GM19193 (cell line): ENCODE measurements at regions not wholly inside any gene's neighbourhood (a gene's known extent, or its start where the extent isn't known, plus 50 kb on each side); places are given as distances from the start of the nearest gene placed in this dataset.

Source experiments
- POLR2A ChIP-seq: IDR thresholded peaks from 4 replicates; pipeline ENCODE4 v1.6.1; 2011; ENCODE audit not compliant: insufficient read depth, insufficient read length; ENCODE audit errors: extremely low read depth

GRCh38 chr17:34155947-34156346 is 99.1 kb upstream of the CCL2 start:
- no peak for TF ChIP-seq POLR2A

GRCh38 chr17:34156401-34156740 is 98.7 kb upstream of the CCL2 start:
- no peak for TF ChIP-seq POLR2A

GRCh38 chr17:34156741-34157589 is 98.1 kb upstream of the CCL2 start:
- no peak for TF ChIP-seq POLR2A

- TF ChIP-seq POLR2A, result no peak
Measured at GRCh38 chr17:34161690-34162089, 93.4 kb upstream of the CCL2 start.

- TF ChIP-seq POLR2A, result no peak
Measured at GRCh38 chr17:34163123-34163522, 92.0 kb upstream of the CCL2 start.

GRCh38 chr17:34163646-34164045 is 91.4 kb upstream of the CCL2 start:
- no peak for TF ChIP-seq POLR2A

- no peak for TF ChIP-seq POLR2A
Measured at GRCh38 chr17:34164837-34165236, 90.2 kb upstream of the CCL2 start.

GRCh38 chr17:34166352-34166751 is 88.7 kb upstream of the CCL2 start:
- no peak for TF ChIP-seq POLR2A

- no peak for TF ChIP-seq POLR2A
Measured at GRCh38 chr17:34167354-34167753, 87.7 kb upstream of the CCL2 start.

- no peak for TF ChIP-seq POLR2A
Measured at GRCh38 chr17:34168989-34169388, 86.1 kb upstream of the CCL2 start.

- TF ChIP-seq POLR2A, result no peak
Measured at GRCh38 chr17:34169496-34169895, 85.6 kb upstream of the CCL2 start.

GRCh38 chr17:34171245-34171818 is 83.8 kb upstream of the CCL2 start:
- no peak for TF ChIP-seq POLR2A

GRCh38 chr17:34172390-34172918 is 82.6 kb upstream of the CCL2 start:
- TF ChIP-seq POLR2A, result no peak

GRCh38 chr17:34173241-34173640 is 81.8 kb upstream of the CCL2 start:
- no peak for TF ChIP-seq POLR2A

- no peak for TF ChIP-seq POLR2A
Measured at GRCh38 chr17:34174496-34174895, 80.6 kb upstream of the CCL2 start.

GRCh38 chr17:34176440-34176839 is 78.6 kb upstream of the CCL2 start:
- no peak for TF ChIP-seq POLR2A
